D721Med (cell line): ENCODE measurements at regions not wholly inside any gene's neighbourhood (a gene's known extent, or its start where the extent isn't known, plus 50 kb on each side); places are given as distances from the start of the nearest gene placed in this dataset.

Source experiments
- DNase-seq: peaks from one replicate; pipeline ENCODE4 v3.0.0; 2011; ENCODE audit warnings: low spot score; ENCODE audit not compliant: insufficient read length
- FAIRE-seq: peaks from 2 replicates; lab custom pipeline; 2011; peaks lifted over from hg19 to GRCh38; lab: Jason Lieb, UNC
- CTCF ChIP-seq: IDR thresholded peaks from 2 replicates; pipeline ENCODE4 v1.5.1; 2012; ENCODE audit warnings: mild to moderate bottlenecking, control low read depth; ENCODE audit not compliant: insufficient read depth; ENCODE audit errors: missing control alignments

DNA sequence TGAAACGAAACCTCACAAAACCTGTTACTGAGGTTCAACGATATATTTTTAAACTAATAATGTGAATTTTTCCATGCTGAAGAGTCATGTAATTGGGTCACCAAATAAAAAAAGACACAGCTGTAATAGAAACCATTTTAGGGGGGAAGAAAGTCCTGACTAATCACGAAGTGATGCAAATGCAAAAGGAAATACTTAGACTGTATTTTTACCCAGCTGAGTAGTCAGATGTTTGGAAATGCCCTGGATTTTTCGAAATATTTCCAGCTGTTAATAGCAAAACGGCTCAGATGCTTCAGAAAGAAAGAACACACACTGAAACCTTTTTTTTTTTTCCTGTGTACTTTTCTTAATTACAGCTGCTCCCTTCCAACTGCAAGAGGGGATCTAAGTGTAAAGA lies 210.3 kb downstream of the SETD4 start:
- no peak for TF ChIP-seq CTCF
- FAIRE-seq (no peak), DNase-seq (no peak)

DNA sequence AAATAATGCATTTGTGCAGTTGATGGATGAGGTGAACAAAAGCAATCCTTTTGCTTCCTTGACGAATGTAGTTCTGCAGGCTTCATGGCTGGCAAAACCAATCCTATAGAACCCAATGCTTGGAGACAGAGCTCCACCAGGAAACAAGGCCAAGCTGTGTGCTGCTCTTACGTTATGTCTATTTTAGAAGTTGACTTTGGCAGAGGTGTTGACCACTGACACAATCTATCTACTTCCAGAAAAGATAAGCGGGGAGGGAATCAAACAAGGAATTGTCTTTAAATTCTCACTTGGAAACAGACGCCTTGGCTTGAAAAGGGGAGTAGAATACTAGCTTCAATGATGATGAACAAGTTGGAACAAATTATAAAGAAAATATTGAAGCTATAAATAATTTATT lies 211.2 kb downstream of the SETD4 start:
- no peak for FAIRE-seq

DNA sequence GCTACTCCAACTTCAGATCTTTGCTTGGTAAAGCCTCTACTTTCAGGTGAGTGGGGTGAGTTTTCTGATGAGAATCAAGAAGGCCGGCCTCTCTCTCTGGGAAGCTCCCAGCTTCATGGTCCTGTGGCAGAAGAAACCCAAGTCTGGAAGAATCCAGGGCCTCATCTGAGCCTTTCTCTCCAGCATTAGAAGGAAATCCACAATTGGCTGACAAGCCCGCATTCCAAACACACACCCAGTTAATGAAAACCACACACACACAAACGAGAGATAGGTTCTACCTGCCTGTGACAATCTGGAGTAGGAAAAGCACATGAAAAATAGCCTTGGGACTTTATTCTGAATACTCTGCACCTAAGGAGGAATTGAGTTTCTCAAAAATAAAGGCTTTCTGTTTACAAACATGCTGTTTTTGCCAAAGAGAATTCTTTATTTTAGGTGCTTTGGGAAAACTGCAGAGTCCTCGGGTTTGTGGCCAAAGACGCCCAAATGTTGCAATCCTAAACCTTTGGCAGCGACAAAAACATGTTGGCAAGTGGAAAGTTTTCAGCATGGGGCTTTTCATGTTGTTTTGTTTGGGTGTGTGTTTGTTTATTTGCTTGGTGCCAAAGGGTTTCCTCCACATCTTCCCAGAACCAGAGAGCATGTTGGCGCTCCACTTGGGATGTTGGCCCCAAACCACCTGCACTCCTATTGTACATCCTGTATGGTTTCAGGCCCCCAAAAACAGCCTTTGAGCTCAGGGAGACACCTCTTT lies 216.2 kb downstream of the SETD4 start:
- FAIRE-seq (no peak), DNase-seq (no peak)
- TF ChIP-seq CTCF, result no peak

More for the DNA sequence above, 211.2 kb downstream of the SETD4 start:
- DNase-seq, result no peak
- TF ChIP-seq CTCF, result no peak

GRCh38 chr21:35840949-35841348 lies 219.4 kb downstream of the SETD4 start:
- DNase-seq, result no peak
- TF ChIP-seq CTCF, result no peak
- no peak for FAIRE-seq

DNA sequence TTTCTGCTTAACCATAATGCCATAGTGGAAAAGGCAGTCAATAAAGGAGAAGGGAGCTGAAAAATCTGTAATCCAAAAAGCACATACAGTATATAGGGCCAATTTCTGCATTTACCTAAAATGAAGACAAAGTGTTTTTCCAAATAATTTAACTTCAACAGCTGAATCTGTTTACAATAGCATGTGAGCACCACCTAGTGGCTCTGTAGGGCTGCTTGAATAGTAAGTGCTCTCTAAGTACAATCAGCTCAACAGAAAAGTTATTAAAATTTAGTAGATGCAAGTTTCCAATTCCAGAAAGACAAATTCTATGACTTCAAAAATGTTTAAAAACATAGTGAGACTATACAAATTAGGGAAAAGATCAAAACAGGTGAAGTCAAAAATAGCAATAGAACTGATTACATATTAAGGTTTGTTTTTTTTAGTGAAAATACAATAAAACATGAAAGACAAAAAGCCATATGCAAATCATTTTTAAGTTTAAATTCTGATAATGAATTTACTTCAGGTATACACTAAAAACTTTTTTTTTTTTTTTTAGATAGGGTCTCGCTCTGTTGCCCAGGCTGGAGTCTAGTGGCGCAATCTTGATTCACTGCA lies 220.0 kb downstream of the SETD4 start:
- DNase-seq, result no peak
- TF ChIP-seq CTCF, result peak; percentile 64
- no peak for FAIRE-seq

GRCh38 chr21:35838987-35839763 lies 221.2 kb downstream of the SETD4 start:
- DNase-seq, result no peak
- FAIRE-seq, result no peak
- no peak for TF ChIP-seq CTCF

DNA sequence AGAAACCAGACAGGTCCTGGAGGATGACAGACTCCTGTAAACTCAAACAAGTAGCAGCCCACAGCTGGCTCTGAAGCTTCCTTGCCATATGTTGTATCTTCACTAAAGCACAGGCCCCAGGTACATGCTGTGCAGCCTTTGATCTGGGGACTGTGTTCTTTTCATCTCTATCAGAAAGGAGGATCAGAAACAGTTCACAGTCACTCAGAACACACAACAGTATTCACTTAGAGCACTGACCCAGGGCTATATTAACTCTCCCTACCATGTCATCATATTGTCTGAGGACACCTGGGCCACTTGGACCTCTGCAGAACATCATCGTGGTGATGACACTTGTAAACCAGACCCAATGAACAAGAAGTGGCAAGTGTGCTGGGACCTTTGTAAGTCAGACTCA lies 222.0 kb downstream of the SETD4 start:
- TF ChIP-seq CTCF, result no peak
- DNase-seq (no peak), FAIRE-seq (no peak)
